OCI-LY3 (cell line): ENCODE measurements at regions not wholly inside any gene's neighbourhood (a gene's known extent, or its start where the extent isn't known, plus 50 kb on each side); places are given as distances from the start of the nearest gene placed in this dataset.

ENCODE experiments used
- H2AFZ ChIP-seq: fragments of 200-600, 300-600 bp; shearing (Covaris generic); 2 replicates; pipeline ENCODE4 v1.6.0; 2014; ENCODE audit warnings: antibody characterized with exemption, low read depth, low read length
- H3K27ac ChIP-seq: fragments of 200-600, 300-600 bp; sonication (generic); 2 replicates; pipeline ENCODE4 v1.5.1; 2014; ENCODE audit warnings: mild to moderate bottlenecking, low read length, moderate library complexity, mixed read lengths
- H3K27me3 ChIP-seq: fragments of 200-600, 300-600 bp; sonication (generic); 2 replicates; pipeline ENCODE4 v1.6.1; 2014; ENCODE audit warnings: low read depth, low read length, mixed read lengths
- H3K36me3 ChIP-seq: fragments of 200-600, 300-600 bp; sonication (generic); replicated peaks from 2 replicates; pipeline ENCODE3; 2014; ENCODE audit warnings: low read depth, low read length, mixed read lengths
- H3K4me1 ChIP-seq: fragments of 300-600, 200-600 bp; sonication (generic); 2 replicates; pipeline ENCODE4 v1.6.1; 2014; ENCODE audit warnings: low read length, mixed read lengths
- H3K4me2 ChIP-seq: fragments of 200-600, 300-600 bp; sonication (generic); 2 replicates; pipeline ENCODE4 v1.6.1; 2014; ENCODE audit warnings: low read length, mixed read lengths
- H3K4me3 ChIP-seq: fragments of 300-600, 200-600 bp; sonication (generic); 2 replicates; pipeline ENCODE4 v1.5.1; 2014; ENCODE audit warnings: antibody characterized with exemption, mild to moderate bottlenecking, low read length, moderate library complexity
- H3K79me2 ChIP-seq: fragments of 300-600, 200-600 bp; shearing (Covaris generic); 2 replicates; pipeline ENCODE4 v1.6.1; 2014; ENCODE audit warnings: mild to moderate bottlenecking, low read length, mixed read lengths
- H3K9ac ChIP-seq: fragments of 300-600, 200-600 bp; shearing (Covaris generic); 2 replicates; pipeline ENCODE4 v1.6.0; 2014; ENCODE audit warnings: mild to moderate bottlenecking, low read length, moderate library complexity
- H3K9me3 ChIP-seq: fragments of 200-600, 300-600 bp; shearing (Covaris generic); 2 replicates; pipeline ENCODE4 v1.6.1; 2014; ENCODE audit warnings: low read length, mixed read lengths; ENCODE audit not compliant: insufficient read depth
- H4K20me1 ChIP-seq: fragments of 200-600, 300-600 bp; sonication (generic); 2 replicates; pipeline ENCODE4 v1.6.1; 2016; ENCODE audit warnings: low read length, mixed read lengths; ENCODE audit not compliant: insufficient read depth
- CTCF ChIP-seq: fragments of 200-600, 300-600 bp; sonication (generic); IDR thresholded peaks from 2 replicates; pipeline ENCODE4 v1.5.1; 2014; ENCODE audit warnings: antibody characterized with exemption, low read length, low read depth
- EZH2phosphoT487 ChIP-seq: fragments of 200-600 bp; shearing (Covaris generic); IDR thresholded peaks from 2 replicates; pipeline ENCODE4 v1.6.1; 2018; ENCODE audit warnings: antibody characterized with exemption, mixed run types, low read depth

GRCh38 chr13:79812070-79812850 is 331.3 kb downstream of the NDFIP2 start:
- Histone ChIP-seq H3K9ac (peak overlapping the region; percentile 4; the same call in 1 of the 2 replicates), H4K20me1 (no peaks in the 10 kb centered on the region), H3K9me3 (no peaks in the 10 kb centered on the region), H3K4me3 (peak overlapping the region; percentile 25; the same call in 1 of the 2 replicates), H3K79me2 (no peaks in the 10 kb centered on the region), H3K4me2 (peak overlapping the region; percentile 44), H3K27me3 (no peaks in the 10 kb centered on the region), H3K27ac (peak overlapping the region; percentile 68), H3K4me1 (peaks cover 19% of the 10 kb centered on the region), H3K36me3 (peaks cover 3% of the 10 kb centered on the region), H2AFZ (no peak overlapping the region)
- TF ChIP-seq CTCF: no peak
- TF ChIP-seq EZH2phosphoT487: no peak

GRCh38 chr13:79811170-79811569 is 330.2 kb downstream of the NDFIP2 start:
- H3K4me1 ChIP-seq: peaks cover 19% of the 10 kb centered on the region
- no peaks in the 10 kb centered on the region for H4K20me1 ChIP-seq
- H3K27ac ChIP-seq: no peak overlapping the region
- H2AFZ ChIP-seq: no peak overlapping the region
- no peaks in the 10 kb centered on the region for H3K27me3 ChIP-seq
- no peaks in the 10 kb centered on the region for H3K79me2 ChIP-seq
- H3K9me3 ChIP-seq: no peaks in the 10 kb centered on the region
- H3K4me3 ChIP-seq: no peak overlapping the region
- H3K9ac ChIP-seq: no peak overlapping the region
- H3K36me3 ChIP-seq: peaks cover 3% of the 10 kb centered on the region
- no peak overlapping the region for H3K4me2 ChIP-seq
- TF ChIP-seq EZH2phosphoT487 (no peak), CTCF (no peak)

GRCh38 chr13:79810669-79811068 is 329.7 kb downstream of the NDFIP2 start:
- Histone ChIP-seq H3K27ac (no peak overlapping the region), H3K9ac (no peak overlapping the region), H3K27me3 (no peaks in the 10 kb centered on the region), H2AFZ (no peak overlapping the region), H3K4me2 (no peak overlapping the region), H3K4me3 (no peak overlapping the region), H3K79me2 (no peaks in the 10 kb centered on the region), H3K36me3 (peaks cover 3% of the 10 kb centered on the region), H4K20me1 (no peaks in the 10 kb centered on the region), H3K9me3 (no peaks in the 10 kb centered on the region), H3K4me1 (peaks cover 19% of the 10 kb centered on the region)
- no peak for TF ChIP-seq EZH2phosphoT487
- no peak for TF ChIP-seq CTCF

DNA sequence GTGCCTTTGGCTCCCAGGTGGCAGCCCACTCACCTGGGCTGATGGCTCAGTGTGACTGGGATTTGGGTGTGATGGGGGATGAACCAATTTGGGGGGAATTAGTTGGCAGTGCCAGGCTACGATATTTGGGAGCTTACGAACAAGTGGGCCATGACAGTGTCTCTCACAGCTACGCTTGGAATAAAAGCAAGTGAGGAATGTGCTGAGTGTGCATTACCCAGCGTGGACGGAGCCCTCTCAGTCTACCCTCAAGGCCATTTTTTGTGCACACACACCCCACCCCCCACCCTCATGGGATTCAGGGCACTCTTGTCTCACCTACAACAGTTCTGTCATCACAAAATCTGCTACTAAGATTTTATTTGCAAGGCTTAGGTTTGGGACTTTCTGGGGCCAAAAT is 329.1 kb downstream of the NDFIP2 start:
- Histone ChIP-seq H3K4me3 (no peak overlapping the region), H3K27ac (no peak overlapping the region), H2AFZ (no peak overlapping the region), H3K4me2 (no peak overlapping the region), H3K36me3 (peaks cover 3% of the 10 kb centered on the region), H3K9ac (no peak overlapping the region), H3K9me3 (no peaks in the 10 kb centered on the region), H4K20me1 (no peaks in the 10 kb centered on the region), H3K4me1 (peaks cover 19% of the 10 kb centered on the region), H3K27me3 (no peaks in the 10 kb centered on the region), H3K79me2 (no peaks in the 10 kb centered on the region)
- TF ChIP-seq CTCF (no peak), EZH2phosphoT487 (no peak)
